ENCODE measurements at regions not wholly inside any gene's neighbourhood (a gene's known extent, or its start where the extent isn't known, plus 50 kb on each side); places are given as distances from the start of the nearest gene placed in this dataset.

DNA sequence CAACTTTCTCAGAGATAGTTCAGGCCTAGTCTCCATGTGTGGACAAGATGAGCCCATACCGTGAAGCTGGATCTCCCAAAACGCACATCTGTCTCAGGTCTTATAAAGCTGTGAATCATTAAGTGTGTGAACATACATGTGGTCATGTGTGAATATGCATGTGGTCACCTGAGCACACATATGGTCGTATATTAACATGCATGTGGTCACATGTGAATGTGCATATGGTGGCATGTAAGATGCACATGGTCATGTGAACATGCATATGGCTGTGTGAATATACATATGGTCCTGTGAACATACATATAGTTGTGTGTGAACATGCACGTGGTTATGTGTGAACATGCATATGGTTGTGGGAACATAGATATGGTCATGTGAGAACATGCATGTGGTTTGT is 172.5 kb upstream of the PZP start:
- Histone ChIP-seq H2BK15ac (ENCODE audit: low read length) (no peak overlapping the region), H3K27ac (ENCODE audit: low read depth, low read length) (no peak overlapping the region), H3K14ac (ENCODE audit: insufficient read length) (no peak overlapping the region), H3K4me2 (ENCODE audit: insufficient read depth in 1 of 2, low read depth in 2 of 2, low read length in 2 of 2) (no peak overlapping the region), H3K56ac (replicated peaks; ENCODE audit: insufficient read length, low read depth, low read length) (no peak overlapping the region), H3K27me3 (replicated peaks in 1 of 4; ENCODE audit: control insufficient read depth in 3 of 4, extremely low read depth in 1 of 4, insufficient read depth in 3 of 4, low read length in 3 of 4) (no peaks in the 10 kb centered on the region), H2BK12ac (ENCODE audit: low read depth, low read length) (no peak overlapping the region), H3K4me1 (replicated peaks in 1 of 4; ENCODE audit: control insufficient read depth in 3 of 4, insufficient read depth in 4 of 4, low read length in 3 of 4) (no peaks in the 10 kb centered on the region; a peak in 3 of 7 replicates), H4K91ac (replicated peaks; ENCODE audit: insufficient read length, low read length) (no peak overlapping the region), H3K79me1 (ENCODE audit: low read depth, low read length) (no peaks in the 10 kb centered on the region), H3K23me2 (ENCODE audit: low read depth, low read length) (no peaks in the 10 kb centered on the region), H3K23ac (ENCODE audit: insufficient read length) (no peak overlapping the region), H2AK5ac (ENCODE audit: low read depth, low read length) (no peak overlapping the region), H3K36me3 (ENCODE audit: control insufficient read depth in 2 of 4, insufficient read depth in 4 of 4, low read length in 3 of 4) (no peaks in the 10 kb centered on the region), H4K20me1 (replicated peaks in 1 of 2; ENCODE audit: control insufficient read depth in 1 of 2, insufficient read depth in 2 of 2, low read length in 2 of 2) (no peaks in the 10 kb centered on the region), H2BK20ac (ENCODE audit: low read length) (no peak overlapping the region), H3K18ac (ENCODE audit: extremely low read depth, low read length) (no peak overlapping the region), H3K9ac (replicated peaks in 1 of 4; ENCODE audit: extremely low read depth in 1 of 4, low read depth in 3 of 4, low read length in 3 of 4) (no peak overlapping the region), H3K9me3 (ENCODE audit: insufficient read depth in 2 of 2, low read depth in 1 of 2, low read length in 1 of 2) (no peaks in the 10 kb centered on the region), H2BK5ac (ENCODE audit: low read depth, low read length) (no peak overlapping the region), H4K8ac (ENCODE audit: extremely low read depth, insufficient read depth, low read length) (no peak overlapping the region), H4K5ac (ENCODE audit: insufficient read length, low read depth, low read length) (no peak overlapping the region), H3K4ac (replicated peaks; ENCODE audit: insufficient read length, low read depth, low read length) (no peak overlapping the region), H3K4me3 (ENCODE audit: extremely low read depth in 1 of 4, insufficient read depth in 2 of 4, low read depth in 3 of 4, low read length in 4 of 4) (no peak overlapping the region), H2BK120ac (replicated peaks; ENCODE audit: low read depth, low read length) (no peak overlapping the region), H2AFZ (ENCODE audit: low read length) (no peak overlapping the region), H3K79me2 (ENCODE audit: control insufficient read depth in 1 of 2, insufficient read depth in 2 of 2, low read length in 2 of 2) (no peaks in the 10 kb centered on the region)
- CTCF ChIA-PET (ENCODE audit: partially characterized antibody), result interaction anchor here (2.3 to 5.5 kb wide), 4 partner anchors 7 to 49 kb away, joined by 10 to 40 read pairs (median 13); no protein-coding TSS in a partner anchor
- POLR2A ChIA-PET (ENCODE audit: partially characterized antibody), result interaction anchor here (0.8 to 1.2 kb wide), 2 partner anchors 11 to 28 kb away, joined by 3 read pairs; no protein-coding TSS in a partner anchor
- no peak for FAIRE-seq
- no peak for DNase-seq (ENCODE audit: low read depth in 1 of 2, low spot score in 2 of 2)
- 88% methylated on average over 4 of the region's 4 CpGs; no CpG with 5 or more reads in 1 of the 2 experiments for WGBS, 2 experiments (ENCODE audit: extremely low coverage in 1 of 2, insufficient coverage in 1 of 2, insufficient read length in 1 of 2, insufficient replicate concordance in 2 of 2, low coverage in 1 of 2, low lambda C conversion rate in 2 of 2, missing lambda C conversion rate in 1 of 2)
- TF ChIP-seq SUZ12 (IDR thresholded peaks at IDR 0.05; ENCODE audit: low read length), result no peak
